ENCODE measurements at regions not wholly inside any gene's neighbourhood (a gene's known extent, or its start where the extent isn't known, plus 50 kb on each side); places are given as distances from the start of the nearest gene placed in this dataset.

DNA sequence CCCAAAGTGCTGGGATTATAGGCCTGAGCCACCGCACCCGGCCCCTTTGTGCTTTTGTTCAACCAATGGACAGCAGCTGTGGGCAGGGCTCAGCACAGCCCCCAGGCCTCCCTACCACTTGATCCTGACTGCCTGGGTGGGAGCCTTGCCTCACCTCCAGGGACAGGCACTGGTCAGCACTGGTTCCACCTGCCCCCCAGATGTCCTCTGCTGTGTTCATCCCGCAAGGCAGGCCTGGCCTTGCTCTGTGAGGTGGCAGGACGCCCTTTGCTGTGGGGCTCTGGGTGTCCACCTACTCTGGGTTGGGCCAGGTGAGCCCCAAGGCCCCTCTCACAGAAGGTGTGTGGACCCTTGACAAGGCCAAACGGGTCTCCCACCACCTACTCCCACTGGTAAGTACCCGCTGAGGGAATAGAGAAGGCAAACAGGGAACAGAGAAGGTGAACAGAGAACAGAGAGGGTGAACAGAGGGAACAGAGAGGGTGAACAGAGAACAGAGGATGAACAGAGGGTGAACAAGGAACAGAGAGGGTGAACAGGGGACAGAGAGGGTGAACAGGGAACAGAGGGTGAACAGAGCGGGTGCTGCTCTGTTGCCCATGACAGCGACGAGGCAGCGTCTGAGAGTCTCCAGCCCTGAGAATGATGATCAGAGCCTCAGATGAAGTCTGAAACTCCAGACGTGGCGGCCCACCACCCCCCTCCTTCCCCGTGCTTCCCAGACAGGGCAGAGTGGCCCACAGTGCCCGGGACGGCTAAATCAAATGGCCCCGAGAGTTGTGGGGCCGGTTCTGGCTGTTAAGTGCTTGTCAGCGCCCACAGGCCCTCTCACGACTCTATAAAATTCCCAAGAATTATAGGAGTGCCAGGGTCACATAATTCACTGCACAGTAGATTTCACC lies 55.0 kb upstream of the NKX1-1 start:
- Mint-ChIP-seq H3K36me3 (peaks cover 0 to 4% (median 0%) of the 10 kb centered on the region in 3 donors), H3K9me3 (peaks cover 0 to 5% (median 3%) of the 10 kb centered on the region in 5 donors), H3K4me1 (no peaks in the 10 kb centered on the region), H3K27ac (no peak overlapping the region), H3K27me3 (peaks cover 19 to 46% of the 10 kb centered on the region in 2 donors), H3K4me3 (no peak overlapping the region)
- H3K36me3 ChIP-seq (ENCODE audit: insufficient read depth, low read length), result no peaks in the 10 kb centered on the region
- no peaks in the 10 kb centered on the region for H3K4me1 ChIP-seq (ENCODE audit: insufficient read depth, low read length)
- H3K9me3 ChIP-seq (ENCODE audit: low read length), result no peaks in the 10 kb centered on the region
- ChIA-PET POLR2A (no interaction called here), CTCF (no interaction called here)
- H3K27me3 ChIP-seq (ENCODE audit: insufficient read depth, low read length, poor library complexity, severe bottlenecking), result peaks cover 9% of the 10 kb centered on the region
- no peak overlapping the region for H3K4me3 ChIP-seq (ENCODE audit: low read length)
- no peak overlapping the region for H3K27ac ChIP-seq (ENCODE audit: low read depth, low read length)
- DNase-seq, result no peak

DNA sequence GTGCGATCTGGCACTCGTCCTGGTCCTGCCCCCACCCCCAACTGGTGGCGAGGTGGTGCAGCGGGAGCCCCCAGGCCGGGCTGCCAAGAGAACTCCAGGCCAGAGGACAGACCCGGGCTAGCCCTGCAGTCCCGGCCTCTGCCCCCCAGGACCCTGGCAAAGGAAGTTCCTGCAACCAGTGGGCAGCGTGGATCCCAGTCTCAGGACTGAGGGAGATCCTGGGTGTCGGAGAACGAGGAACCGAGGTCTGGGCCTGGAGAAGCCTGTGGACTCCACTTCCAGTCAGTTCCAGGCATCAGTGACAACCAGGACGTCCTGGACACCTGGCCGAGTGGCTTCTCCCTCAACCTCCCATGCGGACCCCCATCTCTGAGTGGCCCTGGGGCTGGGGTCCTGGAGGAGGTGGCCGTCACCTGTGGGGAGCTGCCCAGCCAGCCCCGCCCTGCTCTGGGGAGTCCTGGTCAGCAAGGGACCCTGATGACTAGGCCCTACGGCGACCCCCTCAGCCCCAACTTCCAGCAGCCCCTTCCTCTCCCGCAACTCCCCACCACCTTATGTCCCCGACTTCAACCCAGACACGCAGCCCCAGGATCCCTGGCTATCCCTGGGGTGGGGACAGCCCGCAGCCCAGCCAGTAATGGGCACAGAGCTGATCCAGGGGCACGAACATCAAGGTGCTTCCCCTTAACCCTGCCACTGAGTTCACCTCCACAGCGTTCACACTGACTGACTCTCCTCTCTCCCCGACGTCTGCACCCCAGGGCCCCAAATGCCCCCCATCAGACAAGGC lies 53.7 kb upstream of the NKX1-1 start:
- no peaks in the 10 kb centered on the region for H3K4me1 Mint-ChIP-seq
- no peak overlapping the region for H3K27ac ChIP-seq (ENCODE audit: low read depth, low read length)
- H3K9me3 Mint-ChIP-seq, result peaks cover 0 to 5% (median 3%) of the 10 kb centered on the region in 5 donors
- DNase-seq, result no peak
- no peak overlapping the region for H3K27ac Mint-ChIP-seq
- peaks cover 9% of the 10 kb centered on the region for H3K27me3 ChIP-seq (ENCODE audit: insufficient read depth, low read length, poor library complexity, severe bottlenecking)
- POLR2A ChIA-PET, result no interaction called here
- H3K4me3 Mint-ChIP-seq, result no peak overlapping the region
- H3K27me3 Mint-ChIP-seq, result peaks cover 20 to 43% of the 10 kb centered on the region in 2 donors
- no peaks in the 10 kb centered on the region for H3K4me1 ChIP-seq (ENCODE audit: insufficient read depth, low read length)
- no peaks in the 10 kb centered on the region for H3K36me3 ChIP-seq (ENCODE audit: insufficient read depth, low read length)
- no peak overlapping the region for H3K4me3 ChIP-seq (ENCODE audit: low read length)
- H3K9me3 ChIP-seq (ENCODE audit: low read length), result no peaks in the 10 kb centered on the region
- CTCF ChIA-PET, result no interaction called here
- peaks cover 0 to 4% (median 0%) of the 10 kb centered on the region in 3 donors for H3K36me3 Mint-ChIP-seq

DNA sequence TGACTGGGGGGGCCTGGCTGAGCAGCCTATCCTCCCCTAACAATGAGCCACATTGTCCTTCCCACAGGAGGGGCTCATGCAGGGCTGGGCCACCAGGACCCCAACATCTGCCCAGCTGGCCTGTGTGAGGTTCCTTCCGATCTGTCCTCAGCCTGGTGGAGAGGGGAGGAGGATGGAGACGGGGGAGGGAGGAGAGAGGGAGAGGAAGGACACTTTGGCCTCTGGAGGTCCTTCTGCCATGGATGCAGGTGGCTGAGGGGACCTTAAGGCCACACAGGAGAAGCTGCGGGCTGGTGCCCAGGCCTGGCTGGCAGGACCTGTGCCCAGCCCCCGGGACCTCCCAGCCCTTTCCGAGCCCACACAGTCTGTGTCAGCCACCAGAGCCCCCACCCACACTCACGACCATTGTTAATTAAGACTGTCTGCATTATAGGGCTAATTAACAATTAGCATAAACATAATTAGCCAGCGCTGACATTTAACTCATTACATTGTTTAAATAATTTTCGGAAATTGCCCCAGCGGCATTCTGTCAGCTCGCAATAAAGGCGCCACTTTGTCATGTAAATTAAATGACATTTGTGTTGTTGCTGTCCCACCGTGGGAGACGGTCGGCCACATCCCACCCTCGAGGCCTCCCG lies 53.0 kb upstream of the NKX1-1 start:
- H3K27me3 Mint-ChIP-seq, result peaks cover 19 to 43% of the 10 kb centered on the region in 2 donors
- H3K9me3 Mint-ChIP-seq, result peaks cover 0 to 6% (median 4%) of the 10 kb centered on the region in 5 donors
- CTCF ChIA-PET, result no interaction called here
- H3K9me3 ChIP-seq (ENCODE audit: low read length), result no peaks in the 10 kb centered on the region
- no peak overlapping the region for H3K27ac Mint-ChIP-seq
- H3K4me1 Mint-ChIP-seq, result no peaks in the 10 kb centered on the region
- no peak for DNase-seq
- no peak overlapping the region for H3K27ac ChIP-seq (ENCODE audit: low read depth, low read length)
- H3K36me3 ChIP-seq (ENCODE audit: insufficient read depth, low read length), result no peaks in the 10 kb centered on the region
- H3K36me3 Mint-ChIP-seq, result peaks cover 0 to 4% (median 0%) of the 10 kb centered on the region in 3 donors
- H3K4me3 Mint-ChIP-seq, result no peak overlapping the region
- H3K4me1 ChIP-seq (ENCODE audit: insufficient read depth, low read length), result no peaks in the 10 kb centered on the region
- H3K27me3 ChIP-seq (ENCODE audit: insufficient read depth, low read length, poor library complexity, severe bottlenecking), result peaks cover 9% of the 10 kb centered on the region
- no peak overlapping the region for H3K4me3 ChIP-seq (ENCODE audit: low read length)
- POLR2A ChIA-PET, result no interaction called here

DNA sequence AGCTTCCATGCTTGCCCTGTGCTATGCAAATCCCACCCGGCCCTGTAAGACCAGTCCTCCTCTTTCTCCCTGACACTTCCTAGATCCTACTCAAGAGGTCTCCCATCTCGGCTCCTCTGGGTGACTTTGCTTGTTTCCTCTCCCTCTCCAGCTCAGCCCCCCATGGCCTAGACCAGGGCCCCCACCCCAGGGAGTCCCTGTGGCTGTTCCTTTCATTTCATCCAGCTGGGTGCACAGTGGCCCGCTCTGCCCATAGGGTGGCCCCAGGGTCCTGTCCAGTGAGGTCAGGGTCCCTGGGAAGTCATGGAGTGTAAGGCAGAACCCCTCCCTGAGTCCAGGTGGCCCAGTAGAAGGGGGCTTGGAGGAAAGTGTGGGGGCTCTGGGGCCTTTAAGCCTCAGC lies 52.3 kb upstream of the NKX1-1 start:
- POLR2A ChIA-PET, result no interaction called here
- Mint-ChIP-seq H3K36me3 (peaks cover 0 to 8% (median under 1%) of the 10 kb centered on the region in 3 donors), H3K4me1 (no peaks in the 10 kb centered on the region), H3K27me3 (peaks cover 18 to 43% of the 10 kb centered on the region in 2 donors), H3K27ac (no peak overlapping the region), H3K9me3 (peaks cover 0 to 10% (median 5%) of the 10 kb centered on the region in 5 donors), H3K4me3 (no peak overlapping the region)
- H3K4me3 ChIP-seq (ENCODE audit: low read length), result no peak overlapping the region
- DNase-seq, result no peak
- H3K9me3 ChIP-seq (ENCODE audit: low read length), result no peaks in the 10 kb centered on the region
- CTCF ChIA-PET, result no interaction called here
- no peaks in the 10 kb centered on the region for H3K36me3 ChIP-seq (ENCODE audit: insufficient read depth, low read length)
- H3K27me3 ChIP-seq (ENCODE audit: insufficient read depth, low read length, poor library complexity, severe bottlenecking), result peaks cover 9% of the 10 kb centered on the region
- H3K27ac ChIP-seq (ENCODE audit: low read depth, low read length), result no peak overlapping the region
- H3K4me1 ChIP-seq (ENCODE audit: insufficient read depth, low read length), result no peaks in the 10 kb centered on the region

Data from CD8-positive, alpha-beta memory T cell (primary cell).